H9 (cell line): ENCODE measurements at regions not wholly inside any gene's neighbourhood (a gene's known extent, or its start where the extent isn't known, plus 50 kb on each side); places are given as distances from the start of the nearest gene placed in this dataset.

Experiments
- DNase-seq: peaks from one replicate; pipeline ENCODE4 v3.0.0-alpha.2; 2017
- H2AFZ ChIP-seq: one replicate; pipeline ENCODE4 v1.6.1; 2013; ENCODE audit warnings: mild to moderate bottlenecking, low read length, control low read depth, moderate library complexity
- H2AK5ac ChIP-seq: 2 replicates; pipeline ENCODE4 v1.6.1; 2013; ENCODE audit warnings: low read length, control low read depth, mixed read lengths; ENCODE audit not compliant: insufficient read length
- H2BK120ac ChIP-seq: one replicate; pipeline ENCODE4 v1.6.1; 2013; ENCODE audit warnings: low read depth, mild to moderate bottlenecking, low read length, control low read depth, inconsistent platforms; ENCODE audit not compliant: poor library complexity, severe bottlenecking
- H2BK12ac ChIP-seq: 2 replicates; pipeline ENCODE4 v1.6.1; 2013; ENCODE audit warnings: low read length, control low read depth, mixed read lengths, low read depth; ENCODE audit not compliant: insufficient read length
- H2BK15ac ChIP-seq: 2 replicates; pipeline ENCODE4 v1.6.1; 2013; ENCODE audit warnings: low read depth, low read length, control low read depth
- H2BK20ac ChIP-seq: one replicate; pipeline ENCODE4 v1.6.1; 2013; ENCODE audit warnings: low read depth, mild to moderate bottlenecking, low read length, control low read depth, inconsistent platforms; ENCODE audit not compliant: poor library complexity, severe bottlenecking
- H2BK5ac ChIP-seq: 2 replicates; pipeline ENCODE4 v1.6.1; 2013; ENCODE audit warnings: low read length, control low read depth, mixed read lengths; ENCODE audit not compliant: insufficient read length
- H3K14ac ChIP-seq: 2 replicates; pipeline ENCODE4 v1.6.1; 2013; ENCODE audit warnings: low read length, control low read depth; ENCODE audit not compliant: insufficient read depth
- H3K18ac ChIP-seq: 2 replicates; pipeline ENCODE4 v1.6.1; 2013; ENCODE audit warnings: low read depth, mild to moderate bottlenecking, mixed read lengths, low read length, control low read depth; ENCODE audit not compliant: insufficient read length
- H3K23ac ChIP-seq: 2 replicates; pipeline ENCODE4 v1.6.1; 2013; ENCODE audit warnings: low read length, control low read depth, mixed read lengths, low read depth; ENCODE audit not compliant: insufficient read length
- H3K23me2 ChIP-seq: 2 replicates; pipeline ENCODE4 v1.6.1; 2013; ENCODE audit warnings: low read depth, mild to moderate bottlenecking, mixed read lengths, low read length, control low read depth; ENCODE audit not compliant: insufficient read length, poor library complexity, severe bottlenecking
- H3K27ac ChIP-seq: 2 replicates; pipeline ENCODE4 v1.5.1; 2013; ENCODE audit warnings: low read length, control low read depth, mixed read lengths, low read depth; ENCODE audit not compliant: insufficient read length
- H3K27me3 ChIP-seq: 2 replicates; pipeline ENCODE4 v1.6.1; 2013; ENCODE audit warnings: low read length, control low read depth, inconsistent platforms; ENCODE audit not compliant: insufficient read depth
- H3K4ac ChIP-seq: 2 replicates; pipeline ENCODE4 v1.6.1; 2013; ENCODE audit warnings: low read depth, mild to moderate bottlenecking, control low read depth, inconsistent platforms, low read length, moderate library complexity
- H3K4me1 ChIP-seq: 2 replicates; pipeline ENCODE4 v1.6.1; 2013; ENCODE audit warnings: low read length, control low read depth, inconsistent platforms; ENCODE audit not compliant: insufficient read depth
- H3K4me2 ChIP-seq: 2 replicates; pipeline ENCODE4 v1.6.1; 2013; ENCODE audit warnings: low read length, control low read depth, mixed read lengths; ENCODE audit not compliant: insufficient read length, insufficient read depth
- H3K56ac ChIP-seq: 2 replicates; pipeline ENCODE4 v1.6.1; 2013; ENCODE audit warnings: low read depth, mild to moderate bottlenecking, mixed read lengths, low read length, control low read depth; ENCODE audit not compliant: insufficient read length
- H3K79me1 ChIP-seq: 2 replicates; pipeline ENCODE4 v1.6.1; 2013; ENCODE audit warnings: low read depth, mild to moderate bottlenecking, moderate library complexity, low read length, control low read depth, inconsistent platforms; ENCODE audit not compliant: insufficient read depth, poor library complexity, severe bottlenecking
- H3K79me2 ChIP-seq: 2 replicates; pipeline ENCODE4 v1.6.1; 2013; ENCODE audit warnings: low read length, control low read depth, inconsistent platforms; ENCODE audit not compliant: insufficient read depth
- H3K9ac ChIP-seq: 2 replicates; pipeline ENCODE4 v1.6.1; 2013; ENCODE audit warnings: low read length, control low read depth, mixed read lengths; ENCODE audit not compliant: insufficient read length; ENCODE audit errors: extremely low read depth
- H3K9me3 ChIP-seq: one replicate; pipeline ENCODE4 v1.6.1; 2013; ENCODE audit warnings: low read depth, low read length, inconsistent platforms; ENCODE audit not compliant: control insufficient read depth
- H3T11ph ChIP-seq: one replicate; pipeline ENCODE4 v1.6.1; 2013; ENCODE audit warnings: mild to moderate bottlenecking, low read length, control low read depth, inconsistent platforms
- H4K20me1 ChIP-seq: one replicate; pipeline ENCODE4 v1.6.1; 2013; ENCODE audit not compliant: control insufficient read depth, insufficient read length, insufficient read depth
- H4K5ac ChIP-seq: 2 replicates; pipeline ENCODE4 v1.6.1; 2013; ENCODE audit warnings: low read depth, mild to moderate bottlenecking, mixed read lengths, low read length, control low read depth; ENCODE audit not compliant: insufficient read length
- H4K8ac ChIP-seq: replicated peaks from 2 replicates; pipeline ENCODE4 v1.6.1; 2013; ENCODE audit warnings: low read length, control low read depth, mixed read lengths, low read depth; ENCODE audit not compliant: insufficient read length
- H4K91ac ChIP-seq: 2 replicates; pipeline ENCODE4 v1.6.1; 2013; ENCODE audit warnings: low read depth, mild to moderate bottlenecking, moderate library complexity, mixed read lengths, low read length, control low read depth; ENCODE audit not compliant: insufficient read length
- H3K27ac Mint-ChIP-seq, 3 experiments: 2 replicates in 2 of 3; 3 replicates in 1 of 3; pipeline ENCODE4 v1.8.0; 2020 to 2021; ENCODE audit warnings: mixed read lengths in 3 of 3, mild to moderate bottlenecking in 1 of 3, moderate library complexity in 1 of 3
- H3K27me3 Mint-ChIP-seq: 2 replicates; pipeline ENCODE4 v1.8.0; 2021; ENCODE audit warnings: low read depth, mild to moderate bottlenecking, moderate library complexity, mixed read lengths
- H3K36me3 Mint-ChIP-seq, 3 experiments: 2 replicates in 2 of 3; 3 replicates in 1 of 3; pipeline ENCODE4 v1.8.0; 2020 to 2021; ENCODE audit warnings: low read depth in 3 of 3, mixed read lengths in 3 of 3; ENCODE audit not compliant: insufficient read depth in 1 of 3
- H3K4me1 Mint-ChIP-seq, 2 experiments: 2 replicates each; pipeline ENCODE4 v1.8.0; 2020; ENCODE audit warnings: mixed read lengths in 2 of 2
- H3K4me3 Mint-ChIP-seq, 2 experiments: 2 replicates in 1 of 2; 3 replicates in 1 of 2; pipeline ENCODE4 v1.8.0; 2020 to 2021; ENCODE audit warnings: mild to moderate bottlenecking in 2 of 2, mixed read lengths in 2 of 2, moderate library complexity in 1 of 2
- H3K9me3 Mint-ChIP-seq, 2 experiments: 2 replicates in 1 of 2; 3 replicates in 1 of 2; pipeline ENCODE4 v1.8.0; 2020; ENCODE audit warnings: mild to moderate bottlenecking in 2 of 2, mixed read lengths in 2 of 2, moderate library complexity in 1 of 2
- WGBS: extraction: QIAGEN DNeasy Blood & Tissue Kit; methylation state at CpG from one replicate; pipeline ENCODE4 v1.1.7; 2013; ENCODE audit warnings: missing lambda C conversion rate, low lambda C conversion rate, mixed read lengths; ENCODE audit not compliant: insufficient read length; ENCODE audit errors: extremely low coverage; 5-methylcytosine and 5-hydroxymethylcytosine counted together
- TF ChIP-seq, protein P1 (sequence below): fragments of 200-600 bp; sonication (generic); conservative IDR thresholded peaks from 3 replicates; pipeline ENCODE4 v1.8.0; 2021; ENCODE audit warnings: antibody characterized with exemption, mild to moderate bottlenecking

DNA sequence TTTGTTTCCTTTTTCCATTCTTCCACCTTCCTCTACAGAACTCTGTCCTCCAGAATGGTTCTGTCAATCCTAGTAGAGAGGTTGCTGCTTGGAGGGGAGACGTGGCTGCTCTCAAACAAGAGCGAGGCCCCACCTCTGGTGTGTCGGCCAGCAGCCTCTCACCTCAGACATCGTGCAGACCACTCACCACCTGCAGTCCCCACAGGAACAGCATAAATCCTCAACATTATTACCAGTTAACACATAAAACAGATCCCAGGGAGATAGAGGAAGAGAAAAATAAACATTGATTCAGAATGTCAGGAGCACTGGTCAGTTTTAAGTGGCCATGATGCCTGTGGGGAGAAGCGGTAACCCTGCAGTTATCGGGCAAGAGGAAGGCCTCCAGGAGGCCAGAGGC, 485.9 kb upstream of the DPP6 start:
- Mint-ChIP-seq H3K27ac (no peak overlapping the region), H3K9me3 (peaks cover 89 to 97% of the 10 kb centered on the region in 2 experiments), H3K36me3 (peaks cover 8 to 35% (median 21%) of the 10 kb centered on the region in 3 experiments; a peak in 6 of 7 replicates), H3K27me3 (peaks cover 2% of the 10 kb centered on the region; the same call in 1 of the 2 replicates), H3K4me3 (no peak overlapping the region), H3K4me1 (no peaks in the 10 kb centered on the region)
- Histone ChIP-seq H3K79me1 (no peaks in the 10 kb centered on the region), H3K4ac (no peak overlapping the region), H3K9me3 (peaks cover 31% of the 10 kb centered on the region), H3K23me2 (no peaks in the 10 kb centered on the region), H3K14ac (no peak overlapping the region), H2BK120ac (no peak overlapping the region), H3K79me2 (no peaks in the 10 kb centered on the region), H4K8ac (no peak overlapping the region), H3K23ac (no peak overlapping the region), H4K20me1 (no peaks in the 10 kb centered on the region), H2BK5ac (no peak overlapping the region), H2AK5ac (no peak overlapping the region), H3T11ph (no peak overlapping the region), H3K56ac (no peak overlapping the region), H3K4me1 (no peaks in the 10 kb centered on the region), H2BK12ac (no peak overlapping the region), H2BK15ac (no peak overlapping the region), H2AFZ (no peak overlapping the region), H4K91ac (no peak overlapping the region), H4K5ac (no peak overlapping the region), H3K9ac (no peak overlapping the region), H3K4me2 (no peak overlapping the region), H3K27me3 (peaks cover 2% of the 10 kb centered on the region; the same call in 1 of the 2 replicates), H2BK20ac (no peak overlapping the region), H3K27ac (no peak overlapping the region), H3K18ac (no peak overlapping the region)
- no peak for DNase-seq
- TF ChIP-seq, protein P1, sequence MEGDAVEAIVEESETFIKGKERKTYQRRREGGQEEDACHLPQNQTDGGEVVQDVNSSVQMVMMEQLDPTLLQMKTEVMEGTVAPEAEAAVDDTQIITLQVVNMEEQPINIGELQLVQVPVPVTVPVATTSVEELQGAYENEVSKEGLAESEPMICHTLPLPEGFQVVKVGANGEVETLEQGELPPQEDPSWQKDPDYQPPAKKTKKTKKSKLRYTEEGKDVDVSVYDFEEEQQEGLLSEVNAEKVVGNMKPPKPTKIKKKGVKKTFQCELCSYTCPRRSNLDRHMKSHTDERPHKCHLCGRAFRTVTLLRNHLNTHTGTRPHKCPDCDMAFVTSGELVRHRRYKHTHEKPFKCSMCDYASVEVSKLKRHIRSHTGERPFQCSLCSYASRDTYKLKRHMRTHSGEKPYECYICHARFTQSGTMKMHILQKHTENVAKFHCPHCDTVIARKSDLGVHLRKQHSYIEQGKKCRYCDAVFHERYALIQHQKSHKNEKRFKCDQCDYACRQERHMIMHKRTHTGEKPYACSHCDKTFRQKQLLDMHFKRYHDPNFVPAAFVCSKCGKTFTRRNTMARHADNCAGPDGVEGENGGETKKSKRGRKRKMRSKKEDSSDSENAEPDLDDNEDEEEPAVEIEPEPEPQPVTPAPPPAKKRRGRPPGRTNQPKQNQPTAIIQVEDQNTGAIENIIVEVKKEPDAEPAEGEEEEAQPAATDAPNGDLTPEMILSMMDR, result no peak
- no CpG with 5 or more reads among the region's 6 CpGs for WGBS
